GM12873 (cell line): ENCODE measurements at regions not wholly inside any gene's neighbourhood (a gene's known extent, or its start where the extent isn't known, plus 50 kb on each side); places are given as distances from the start of the nearest gene placed in this dataset.

Experiments
- TF ChIP-seq, protein P1 (sequence below): IDR thresholded peaks from 2 replicates; pipeline ENCODE4 v1.5.1; 2012; ENCODE audit warnings: low read depth, mild to moderate bottlenecking, moderate library complexity, low read length, control low read depth; ENCODE audit not compliant: insufficient read depth; ENCODE audit errors: missing control alignments

DNA sequence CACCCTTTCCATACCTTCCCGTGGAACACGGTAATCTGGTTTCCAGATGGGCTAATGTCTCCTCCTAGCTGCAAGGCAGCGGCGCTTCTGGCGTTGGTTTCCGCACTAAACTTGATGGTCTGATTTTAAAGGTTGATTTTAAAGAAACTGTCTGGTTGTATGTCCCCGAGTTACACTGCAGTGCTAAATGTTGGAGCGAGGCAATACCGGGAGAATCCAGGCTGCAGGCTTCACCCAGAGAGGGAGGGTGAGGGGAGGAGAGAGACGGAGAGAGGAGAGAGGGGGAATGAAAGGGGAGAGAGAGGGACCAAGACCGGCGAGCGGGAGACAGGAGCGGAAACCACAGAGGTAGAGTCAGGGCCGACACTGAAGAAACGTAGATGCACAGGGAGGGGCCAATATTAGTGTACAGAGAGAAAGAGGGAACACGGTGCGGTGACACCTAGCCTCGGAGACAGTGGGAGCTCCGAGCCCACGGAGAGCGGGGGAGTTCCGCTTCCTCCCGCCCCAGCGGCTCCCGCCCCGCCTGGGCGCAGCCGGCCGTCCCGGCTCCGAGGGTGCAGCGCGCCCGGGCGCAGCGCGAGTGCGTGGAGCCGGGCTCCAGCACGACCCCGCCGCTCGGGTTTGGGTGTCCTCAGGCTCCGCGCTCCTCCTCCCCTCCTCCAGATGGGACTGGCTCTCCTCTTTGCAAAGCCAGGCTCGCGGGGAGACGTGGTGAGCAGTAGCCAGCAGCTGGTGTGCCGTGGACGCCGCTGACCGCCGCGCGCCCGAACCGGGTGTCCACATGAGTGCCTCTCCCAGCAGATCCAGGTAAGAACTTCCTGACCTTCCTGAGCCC lies 71.9 kb upstream of the GRAMD1B start:
- TF ChIP-seq, protein P1, sequence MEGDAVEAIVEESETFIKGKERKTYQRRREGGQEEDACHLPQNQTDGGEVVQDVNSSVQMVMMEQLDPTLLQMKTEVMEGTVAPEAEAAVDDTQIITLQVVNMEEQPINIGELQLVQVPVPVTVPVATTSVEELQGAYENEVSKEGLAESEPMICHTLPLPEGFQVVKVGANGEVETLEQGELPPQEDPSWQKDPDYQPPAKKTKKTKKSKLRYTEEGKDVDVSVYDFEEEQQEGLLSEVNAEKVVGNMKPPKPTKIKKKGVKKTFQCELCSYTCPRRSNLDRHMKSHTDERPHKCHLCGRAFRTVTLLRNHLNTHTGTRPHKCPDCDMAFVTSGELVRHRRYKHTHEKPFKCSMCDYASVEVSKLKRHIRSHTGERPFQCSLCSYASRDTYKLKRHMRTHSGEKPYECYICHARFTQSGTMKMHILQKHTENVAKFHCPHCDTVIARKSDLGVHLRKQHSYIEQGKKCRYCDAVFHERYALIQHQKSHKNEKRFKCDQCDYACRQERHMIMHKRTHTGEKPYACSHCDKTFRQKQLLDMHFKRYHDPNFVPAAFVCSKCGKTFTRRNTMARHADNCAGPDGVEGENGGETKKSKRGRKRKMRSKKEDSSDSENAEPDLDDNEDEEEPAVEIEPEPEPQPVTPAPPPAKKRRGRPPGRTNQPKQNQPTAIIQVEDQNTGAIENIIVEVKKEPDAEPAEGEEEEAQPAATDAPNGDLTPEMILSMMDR: no peak

GRCh38 chr11:123357353-123357989 lies 72.6 kb upstream of the GRAMD1B start:
- TF ChIP-seq, protein P1: no peak

GRCh38 chr11:123356539-123356938 lies 73.5 kb upstream of the GRAMD1B start:
- TF ChIP-seq, protein P1: no peak

- TF ChIP-seq, protein P1: no peak
These were observed 75.6 kb upstream of the GRAMD1B start for GRCh38 chr11:123354371-123354975.

DNA sequence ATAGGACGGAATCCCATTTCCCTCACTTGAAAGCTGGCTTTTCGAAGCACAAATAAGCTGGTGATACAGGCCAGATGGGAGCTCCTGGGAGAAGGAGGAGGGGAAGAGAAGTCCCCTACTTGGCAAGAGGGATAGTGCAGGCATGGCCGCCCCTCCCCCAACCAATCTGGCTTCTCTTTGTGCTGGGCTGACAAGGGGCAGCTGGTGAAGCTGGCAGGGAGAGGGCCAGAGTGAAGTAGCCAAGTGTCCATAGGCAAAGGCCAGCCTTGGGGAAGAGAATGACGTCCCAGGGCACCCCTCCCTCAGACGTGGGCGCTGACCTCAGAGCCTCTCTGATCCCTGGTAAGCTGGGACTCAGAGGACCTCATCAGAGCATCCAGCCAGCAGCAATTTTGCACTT lies 78.7 kb upstream of the GRAMD1B start:
- TF ChIP-seq, protein P1: no peak

GRCh38 chr11:123349382-123349781 lies 80.7 kb upstream of the GRAMD1B start:
- TF ChIP-seq, protein P1: no peak

DNA sequence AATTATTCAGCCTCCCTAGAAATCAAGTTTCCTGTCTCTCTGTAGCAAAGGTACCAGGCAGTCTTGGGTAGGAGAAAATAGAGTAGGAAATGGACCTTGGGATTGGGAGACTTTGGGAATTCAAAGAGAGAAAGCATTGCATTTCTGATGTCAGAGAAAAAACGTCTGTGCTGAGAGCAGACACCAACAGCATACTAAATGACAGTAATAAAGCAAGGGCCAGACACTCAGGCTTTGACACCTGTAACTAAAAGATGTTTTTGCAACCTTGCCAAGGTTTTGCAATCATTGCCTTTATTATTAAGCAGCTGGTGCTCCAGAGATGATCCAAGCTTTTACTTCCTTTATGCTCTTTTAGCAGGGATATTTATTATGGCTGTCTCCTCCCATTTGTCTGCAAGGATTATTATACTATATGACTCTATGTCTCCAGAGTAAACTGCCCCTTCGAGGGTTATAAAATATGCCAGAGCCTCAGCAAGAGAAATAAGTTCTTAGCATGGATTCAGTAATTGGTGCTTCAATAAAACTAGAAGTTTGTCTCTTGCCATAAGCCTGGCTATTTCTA lies 85.2 kb upstream of the GRAMD1B start:
- TF ChIP-seq, protein P1: no peak
